ENCODE measurements at regions not wholly inside any gene's neighbourhood (a gene's known extent, or its start where the extent isn't known, plus 50 kb on each side); places are given as distances from the start of the nearest gene placed in this dataset.

DNA sequence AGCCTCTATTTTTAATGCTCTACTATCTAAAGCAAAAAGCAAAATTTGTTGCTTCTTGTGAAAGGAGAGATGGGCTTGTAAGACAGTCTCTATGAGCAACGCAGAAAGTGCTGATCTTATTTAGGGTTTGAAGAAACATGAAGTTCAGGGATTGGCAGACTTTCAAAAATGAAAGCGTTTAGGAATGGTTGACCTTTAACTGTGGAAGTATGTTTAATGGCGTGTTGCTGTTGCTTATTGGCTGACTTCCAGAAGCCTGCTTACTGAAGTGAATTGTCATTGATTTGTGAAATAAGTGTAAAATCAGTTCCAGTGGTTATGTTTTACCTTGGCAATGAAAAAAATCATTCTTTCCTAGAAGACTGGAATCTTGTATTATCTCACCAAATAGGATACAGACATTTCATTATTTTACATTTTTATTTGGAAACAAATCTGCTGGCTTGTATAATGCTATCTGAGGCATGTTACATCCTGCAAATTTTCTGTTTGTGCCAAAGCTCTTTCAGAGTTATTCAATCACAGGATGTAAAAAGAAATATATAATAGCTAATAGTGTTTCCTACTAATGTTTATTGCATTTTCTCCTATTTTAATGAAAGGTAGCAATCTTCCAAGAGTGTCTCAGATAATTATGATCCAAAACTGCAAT is 221.3 kb upstream of the SLITRK6 start:
- TF ChIP-seq, protein P1, sequence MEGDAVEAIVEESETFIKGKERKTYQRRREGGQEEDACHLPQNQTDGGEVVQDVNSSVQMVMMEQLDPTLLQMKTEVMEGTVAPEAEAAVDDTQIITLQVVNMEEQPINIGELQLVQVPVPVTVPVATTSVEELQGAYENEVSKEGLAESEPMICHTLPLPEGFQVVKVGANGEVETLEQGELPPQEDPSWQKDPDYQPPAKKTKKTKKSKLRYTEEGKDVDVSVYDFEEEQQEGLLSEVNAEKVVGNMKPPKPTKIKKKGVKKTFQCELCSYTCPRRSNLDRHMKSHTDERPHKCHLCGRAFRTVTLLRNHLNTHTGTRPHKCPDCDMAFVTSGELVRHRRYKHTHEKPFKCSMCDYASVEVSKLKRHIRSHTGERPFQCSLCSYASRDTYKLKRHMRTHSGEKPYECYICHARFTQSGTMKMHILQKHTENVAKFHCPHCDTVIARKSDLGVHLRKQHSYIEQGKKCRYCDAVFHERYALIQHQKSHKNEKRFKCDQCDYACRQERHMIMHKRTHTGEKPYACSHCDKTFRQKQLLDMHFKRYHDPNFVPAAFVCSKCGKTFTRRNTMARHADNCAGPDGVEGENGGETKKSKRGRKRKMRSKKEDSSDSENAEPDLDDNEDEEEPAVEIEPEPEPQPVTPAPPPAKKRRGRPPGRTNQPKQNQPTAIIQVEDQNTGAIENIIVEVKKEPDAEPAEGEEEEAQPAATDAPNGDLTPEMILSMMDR (optimal IDR thresholded peaks at IDR 0.05 in 1 of 3, IDR thresholded peaks at IDR 0.05 in 1 of 3, conservative IDR thresholded peaks at IDR 0.05 in 1 of 3; ENCODE audit: extremely low read depth in 1 of 3, insufficient read depth in 2 of 3, low read length in 3 of 3), result no peak
- TF ChIP-seq EZH2 (IDR thresholded peaks at IDR 0.05; ENCODE audit: low read length), result no peak

Data from keratinocyte (primary cell).